CD4-positive, alpha-beta T cell treated with Interferon alpha-2 for 1 hour (primary cell): ENCODE measurements at regions not wholly inside any gene's neighbourhood (a gene's known extent, or its start where the extent isn't known, plus 50 kb on each side); places are given as distances from the start of the nearest gene placed in this dataset.
A peak's percentile ranks its signal among the peaks of the same experiment; 100 is the strongest.

ENCODE experiments used
- DNase-seq, 2 donors: peaks; one replicate each; pipeline ENCODE4 v3.0.0-alpha.2; 2020 to 2022

- DNase-seq: no peak
Measured at GRCh38 chrX:130974323-130974722, 71.3 kb upstream of the ENOX2 start.

GRCh38 chrX:130975947-130976346 lies 72.9 kb upstream of the ENOX2 start:
- peak in 1 of 2 donors; percentile 36 for DNase-seq

- DNase-seq: no peak
Measured at GRCh38 chrX:130981836-130982235, 76.3 kb upstream of the ARHGAP36 start.

GRCh38 chrX:130984782-130985181 lies 73.4 kb upstream of the ARHGAP36 start:
- no peak for DNase-seq

- no peak for DNase-seq
Measured at GRCh38 chrX:130987241-130987640, 70.9 kb upstream of the ARHGAP36 start.

GRCh38 chrX:130990723-130991122 lies 67.4 kb upstream of the ARHGAP36 start:
- DNase-seq: no peak

GRCh38 chrX:130994671-130995070 lies 63.5 kb upstream of the ARHGAP36 start:
- DNase-seq: no peak

GRCh38 chrX:130995439-130995838 lies 62.7 kb upstream of the ARHGAP36 start:
- no peak for DNase-seq

GRCh38 chrX:130997314-130997713 lies 60.8 kb upstream of the ARHGAP36 start:
- no peak for DNase-seq

GRCh38 chrX:130999360-130999759 lies 58.8 kb upstream of the ARHGAP36 start:
- DNase-seq: no peak
